Tibial artery (tissue), 4 donors: ENCODE measurements at regions not wholly inside any gene's neighbourhood (a gene's known extent, or its start where the extent isn't known, plus 50 kb on each side); places are given as distances from the start of the nearest gene placed in this dataset.

Experiments
- DNase-seq, 2 donors: peaks; one replicate each; pipeline ENCODE4 v3.0.0-alpha.2; 2019
- H3K27ac ChIP-seq, 2 donors: fragments of 200-600 bp; sonication (generic) in 1 of 2; 1 replicate in 1 of 2; 2 replicates in 1 of 2; pipeline ENCODE4 v1.5.1; 2018 to 2019; ENCODE audit warnings: mild to moderate bottlenecking in 1 of 2
- H3K27me3 ChIP-seq, 2 donors: fragments of 200-600 bp; sonication (generic) in 1 of 2; one replicate each; pipeline versions ENCODE4 v1.5.1 to v1.6.0; 2016 to 2019
- H3K36me3 ChIP-seq, 3 donors: fragments of 200-600 bp; sonication (generic) in 2 of 3; one replicate each; pipeline ENCODE4 v1.5.1; 2016 to 2019; ENCODE audit warnings: mild to moderate bottlenecking in 2 of 3
- H3K4me1 ChIP-seq, 4 donors: fragments of 200-600 bp; sonication (generic) in 2 of 4; 1 replicate in 3 of 4; 2 replicates in 1 of 4; pipeline ENCODE4 v1.5.1; 2016 to 2019
- H3K4me3 ChIP-seq, 2 donors: fragments of 200-600 bp; sonication (generic) in 1 of 2; 1 replicate in 1 of 2; 2 replicates in 1 of 2; pipeline ENCODE4 v1.5.1; 2018 to 2019; ENCODE audit warnings: mild to moderate bottlenecking in 2 of 2
- H3K9me3 ChIP-seq, 3 donors: fragments of 200-600 bp; sonication (generic) in 1 of 3; one replicate each; pipeline ENCODE4 v1.5.1; 2016 to 2019
- intact Hi-C: fragments of 100-400 bp; cut with DNase I; formaldehyde crosslinking; loops from one replicate; pipeline ENCODE4 v1.15.0; 2023; ENCODE audit warnings: low total_unique reads
- TF ChIP-seq, protein P1 (sequence below), 2 experiments: fragments of 200-600 bp in 1 of 2; fragments of 450-650 bp in 1 of 2; IDR thresholded peaks; one replicate each; pipeline ENCODE4 v1.5.1; 2017 to 2019; ENCODE audit warnings: antibody characterized with exemption in 2 of 2, mild to moderate bottlenecking in 1 of 2, moderate library complexity in 1 of 2

DNA sequence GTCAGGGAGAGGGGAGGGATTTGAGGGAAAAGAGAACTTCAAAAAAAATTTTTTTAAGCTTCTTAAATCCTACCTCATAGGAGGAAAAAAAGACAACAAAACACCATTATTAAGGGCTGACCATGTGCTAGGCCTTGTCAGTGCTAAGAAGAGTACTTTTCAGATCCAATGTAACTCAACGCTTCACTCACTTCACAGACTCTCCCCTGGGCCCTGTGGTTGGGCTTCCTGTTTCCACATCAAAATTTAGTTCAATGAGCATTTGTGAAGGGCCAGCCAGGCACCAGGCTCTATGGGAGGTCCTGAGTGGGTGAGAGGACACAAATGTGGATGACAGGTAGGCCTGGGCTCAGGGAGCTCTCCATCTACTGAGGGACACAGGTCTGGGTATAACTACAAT is 249.8 kb downstream of the PTEN start:
- TF ChIP-seq, protein P1, sequence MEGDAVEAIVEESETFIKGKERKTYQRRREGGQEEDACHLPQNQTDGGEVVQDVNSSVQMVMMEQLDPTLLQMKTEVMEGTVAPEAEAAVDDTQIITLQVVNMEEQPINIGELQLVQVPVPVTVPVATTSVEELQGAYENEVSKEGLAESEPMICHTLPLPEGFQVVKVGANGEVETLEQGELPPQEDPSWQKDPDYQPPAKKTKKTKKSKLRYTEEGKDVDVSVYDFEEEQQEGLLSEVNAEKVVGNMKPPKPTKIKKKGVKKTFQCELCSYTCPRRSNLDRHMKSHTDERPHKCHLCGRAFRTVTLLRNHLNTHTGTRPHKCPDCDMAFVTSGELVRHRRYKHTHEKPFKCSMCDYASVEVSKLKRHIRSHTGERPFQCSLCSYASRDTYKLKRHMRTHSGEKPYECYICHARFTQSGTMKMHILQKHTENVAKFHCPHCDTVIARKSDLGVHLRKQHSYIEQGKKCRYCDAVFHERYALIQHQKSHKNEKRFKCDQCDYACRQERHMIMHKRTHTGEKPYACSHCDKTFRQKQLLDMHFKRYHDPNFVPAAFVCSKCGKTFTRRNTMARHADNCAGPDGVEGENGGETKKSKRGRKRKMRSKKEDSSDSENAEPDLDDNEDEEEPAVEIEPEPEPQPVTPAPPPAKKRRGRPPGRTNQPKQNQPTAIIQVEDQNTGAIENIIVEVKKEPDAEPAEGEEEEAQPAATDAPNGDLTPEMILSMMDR (IDR thresholded peaks at IDR 0.05) = no peak
- Histone ChIP-seq H3K27me3 (no peaks in the 10 kb centered on the region), H3K9me3 (no peaks in the 10 kb centered on the region), H3K27ac (no peak overlapping the region), H3K4me1 (peaks cover 0 to 24% (median 7%) of the 10 kb centered on the region in 4 donors), H3K36me3 (no peaks in the 10 kb centered on the region), H3K4me3 (no peak overlapping the region)
- DNase-seq = peak in 1 of 2 donors; percentile 38
- intact Hi-C loops = loop anchor here (5.0 to 10.0 kb wide), 3 partner anchors 71 to 442 kb away; partner anchors contain the start of genes KLLN and PTEN

DNA sequence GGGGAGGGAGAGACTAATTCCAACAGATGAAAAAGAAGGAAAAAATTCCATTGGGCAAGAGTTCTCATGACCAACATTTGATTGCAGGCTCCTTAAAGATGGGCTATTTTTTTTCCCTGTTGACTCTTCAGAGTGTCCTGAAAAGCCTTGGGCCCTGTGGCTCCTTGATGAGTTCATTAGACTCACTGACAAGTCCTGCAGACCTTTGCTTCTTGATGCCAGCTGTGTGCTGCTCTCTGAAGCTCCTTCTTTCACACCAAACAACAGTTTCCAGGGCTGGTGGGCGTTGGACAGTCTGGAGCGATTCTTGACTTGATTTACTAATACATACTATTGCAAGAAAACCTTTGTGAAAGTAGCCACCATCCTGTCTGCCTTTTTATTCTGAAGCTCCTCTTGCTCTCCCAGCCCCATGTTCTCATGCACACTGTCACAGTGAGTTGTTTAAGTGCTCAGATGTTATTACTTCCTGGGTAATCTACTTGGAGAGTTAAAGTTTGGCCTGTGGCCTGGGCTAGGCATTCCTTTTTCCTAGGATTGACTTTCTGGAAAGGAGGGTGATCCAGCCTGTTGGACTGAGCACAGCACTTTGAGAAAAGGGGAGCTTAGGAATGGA is 250.3 kb downstream of the PTEN start:
- no peaks in the 10 kb centered on the region for H3K27me3 ChIP-seq
- TF ChIP-seq, protein P1 (IDR thresholded peaks at IDR 0.05) = no peak
- intact Hi-C loops = loop anchor here (5.0 to 10.0 kb wide), 3 partner anchors 71 to 441 kb away; partner anchors contain the start of genes KLLN and PTEN

DNA sequence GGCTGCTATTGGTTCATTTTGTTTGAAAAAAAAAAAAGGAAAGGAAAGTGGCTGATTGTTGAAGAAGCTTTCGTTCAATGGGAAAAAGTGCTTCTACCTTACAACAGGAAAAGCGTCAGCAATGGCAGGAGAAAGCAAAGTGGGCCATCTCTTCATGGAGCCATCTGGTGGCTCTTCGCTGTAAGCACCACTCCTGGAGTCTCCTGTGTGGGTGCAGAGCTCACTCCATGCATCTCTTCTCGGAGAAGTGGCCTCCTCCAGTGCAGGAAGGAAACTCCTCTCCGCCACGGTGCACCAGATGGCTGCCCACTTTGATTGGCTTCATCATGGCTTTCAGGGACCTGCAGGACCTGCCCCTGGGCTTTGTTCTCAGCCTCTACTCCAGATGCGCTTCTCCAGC is 250.9 kb downstream of the PTEN start:
- Histone ChIP-seq H3K4me3 (no peak overlapping the region), H3K36me3 (no peaks in the 10 kb centered on the region), H3K27ac (no peak overlapping the region), H3K9me3 (no peaks in the 10 kb centered on the region), H3K4me1 (peaks cover 0 to 24% (median 7%) of the 10 kb centered on the region in 4 donors), H3K27me3 (no peaks in the 10 kb centered on the region)
- TF ChIP-seq, protein P1 (IDR thresholded peaks at IDR 0.05) = peak; percentile 65 to 68
- DNase-seq = peak; percentile 43 to 76
- intact Hi-C loops = loop anchor here (5.0 to 10.0 kb wide), 3 partner anchors 72 to 440 kb away; partner anchors contain the start of genes KLLN and PTEN

More for the DNA sequence above, 250.3 kb downstream of the PTEN start:
- no peak overlapping the region for H3K4me3 ChIP-seq
- peaks cover 0 to 24% (median 7%) of the 10 kb centered on the region in 4 donors for H3K4me1 ChIP-seq
- no peak overlapping the region for H3K27ac ChIP-seq
- no peaks in the 10 kb centered on the region for H3K9me3 ChIP-seq
- H3K36me3 ChIP-seq = no peaks in the 10 kb centered on the region
- no peak for DNase-seq

DNA sequence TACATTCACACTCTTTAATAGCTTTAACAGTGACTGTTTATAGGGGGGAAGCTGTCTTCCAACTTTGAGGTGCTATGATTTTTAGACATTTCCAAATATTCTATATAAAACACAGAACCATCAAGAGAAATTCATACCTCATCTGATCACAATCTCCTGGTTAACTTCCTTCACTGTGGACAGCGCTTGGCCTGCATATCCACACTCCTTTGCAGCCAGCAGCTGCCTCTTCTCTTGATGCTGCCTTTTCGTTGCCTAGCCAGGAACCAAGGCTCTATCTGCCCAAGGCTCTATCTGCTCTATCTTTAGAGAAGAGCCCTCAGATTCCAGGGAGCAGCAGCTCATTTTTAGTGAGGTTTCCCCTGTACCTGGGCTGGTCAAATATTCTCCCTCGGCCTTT is 252.0 kb downstream of the PTEN start:
- no peaks in the 10 kb centered on the region for H3K36me3 ChIP-seq
- TF ChIP-seq, protein P1 (IDR thresholded peaks at IDR 0.05) = no peak
- no peaks in the 10 kb centered on the region for H3K9me3 ChIP-seq
- peaks cover 0 to 17% (median 6%) of the 10 kb centered on the region in 4 donors for H3K4me1 ChIP-seq
- no peak for DNase-seq
- no peak overlapping the region for H3K4me3 ChIP-seq
- intact Hi-C loops = loop anchor here (5.0 to 10.0 kb wide), 2 partner anchors 272 to 439 kb away; no protein-coding TSS in a partner anchor
- H3K27me3 ChIP-seq = no peaks in the 10 kb centered on the region
- no peak overlapping the region for H3K27ac ChIP-seq

DNA sequence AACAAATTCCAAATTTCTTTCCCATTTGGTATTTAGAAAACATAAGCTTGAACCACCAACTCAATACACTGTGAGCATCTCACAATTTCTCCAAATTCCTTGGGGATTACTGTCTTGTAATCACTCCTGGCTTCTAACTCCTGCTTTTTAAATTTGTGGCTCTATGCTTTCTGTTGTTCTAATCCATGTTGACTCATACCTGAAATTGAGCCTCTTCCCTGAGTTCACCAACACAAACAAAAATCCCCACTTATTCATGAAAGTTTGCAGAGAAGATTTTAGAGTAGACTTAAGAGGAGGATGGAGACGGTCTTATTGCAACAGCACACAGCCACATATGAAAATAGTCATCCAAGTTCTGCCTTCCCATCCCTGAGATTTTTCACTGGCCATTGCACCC is 252.5 kb downstream of the PTEN start:
- Histone ChIP-seq H3K4me1 (peaks cover 0 to 17% (median 5%) of the 10 kb centered on the region in 4 donors), H3K27me3 (no peaks in the 10 kb centered on the region), H3K36me3 (no peaks in the 10 kb centered on the region), H3K4me3 (no peak overlapping the region), H3K9me3 (no peaks in the 10 kb centered on the region), H3K27ac (no peak overlapping the region)
- TF ChIP-seq, protein P1 (IDR thresholded peaks at IDR 0.05) = no peak
- DNase-seq = no peak
- intact Hi-C loops = loop anchor here (5.0 to 10.0 kb wide), 2 partner anchors 271 to 439 kb away; no protein-coding TSS in a partner anchor
